Stimulated activated naive CD8-positive, alpha-beta T cell treated with anti-CD3 and anti-CD28 coated beads, Interleukin-15, Interleukin-2, amounts not matched to agents 100 U/mL and 50 U/mL, for 24 hours (primary cell): ENCODE measurements at regions not wholly inside any gene's neighbourhood (a gene's known extent, or its start where the extent isn't known, plus 50 kb on each side); places are given as distances from the start of the nearest gene placed in this dataset.
A peak's percentile ranks its signal among the peaks of the same experiment; 100 is the strongest.

Experiments used
- ATAC-seq: fragments of 150-1000 bp; cut with Tn5 transposase; one replicate; pipeline ENCODE4 v1.10.0; 2021
- DNase-seq: peaks from one replicate; pipeline ENCODE4 v3.0.0; 2021

DNA sequence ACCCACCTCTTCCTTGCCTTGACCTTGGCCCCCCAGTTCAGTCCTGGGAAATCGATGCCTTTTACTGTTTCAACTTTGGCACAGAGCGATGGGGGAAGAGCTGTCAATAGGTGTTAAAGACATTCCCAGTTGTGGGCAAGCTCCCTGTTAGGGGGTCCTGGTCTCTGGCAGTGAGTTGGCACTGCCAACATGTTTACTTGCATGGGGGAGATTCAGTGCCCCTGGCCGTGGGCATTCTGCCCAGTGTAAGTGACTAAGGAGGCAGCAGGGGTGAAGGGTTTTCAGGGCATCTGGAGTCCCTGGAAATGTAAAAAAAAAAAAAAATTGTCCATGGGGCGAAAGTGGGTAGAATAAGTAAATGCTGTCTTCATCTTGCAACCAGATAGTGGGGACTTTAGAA lies 407.0 kb downstream of the PTPRU start:
- DNase-seq (no peak), ATAC-seq (no peak)

GRCh38 chr1:29642519-29642918 lies 406.2 kb downstream of the PTPRU start:
- DNase-seq: no peak
- no peak for ATAC-seq

GRCh38 chr1:29641921-29642320 lies 405.6 kb downstream of the PTPRU start:
- ATAC-seq (no peak), DNase-seq (no peak)

DNA sequence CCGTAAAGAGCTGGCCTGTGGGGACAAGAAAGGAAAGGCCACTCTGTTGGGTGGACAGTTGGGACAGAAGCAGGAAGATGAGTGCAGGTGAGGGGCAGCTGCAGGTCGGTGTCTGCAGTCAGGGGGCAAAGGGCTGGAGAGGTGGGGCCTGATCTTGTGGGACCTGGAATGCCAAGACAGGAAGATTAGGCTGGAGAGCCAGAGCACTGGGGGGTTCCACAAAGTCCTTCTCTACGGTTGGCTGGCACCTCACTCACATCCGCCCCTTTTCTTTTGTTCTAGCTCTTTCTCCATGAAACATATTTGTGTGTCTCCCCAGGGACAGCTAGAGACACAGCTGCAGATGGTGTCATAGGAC lies 404.1 kb downstream of the PTPRU start:
- DNase-seq (no peak), ATAC-seq (no peak)

DNA sequence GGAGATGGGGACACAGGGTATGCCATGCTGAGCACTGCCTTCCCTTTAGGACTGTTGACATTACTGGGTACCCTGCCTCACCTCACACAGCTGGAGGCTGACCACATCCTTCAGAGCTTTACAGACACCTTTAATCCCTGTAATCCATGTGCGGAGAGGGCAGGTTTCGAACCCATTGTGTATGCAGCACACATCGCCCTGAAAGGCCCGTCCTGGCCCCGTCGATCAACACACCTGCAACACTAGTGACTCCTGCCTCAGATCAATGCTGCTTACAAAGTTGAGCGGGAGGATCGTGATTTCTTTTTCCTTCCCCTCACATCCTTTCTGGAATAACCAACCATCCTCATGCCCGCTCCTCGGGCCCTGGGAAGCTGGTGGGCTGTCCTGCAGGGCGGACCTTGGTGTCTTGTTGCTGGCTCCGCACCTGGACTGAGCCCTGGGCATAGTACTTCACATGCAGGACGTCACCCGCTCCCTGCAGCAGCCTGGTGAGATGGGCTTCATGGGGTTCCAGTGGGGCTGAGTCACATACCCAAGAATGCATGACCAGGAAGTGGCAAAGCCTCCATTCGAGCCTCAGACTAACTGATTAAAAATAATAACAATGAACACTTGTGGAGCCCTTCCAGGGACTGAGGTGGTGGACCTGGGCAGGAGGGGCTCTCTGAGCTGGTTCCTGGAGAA lies 403.6 kb downstream of the PTPRU start:
- no peak for DNase-seq
- no peak for ATAC-seq

DNA sequence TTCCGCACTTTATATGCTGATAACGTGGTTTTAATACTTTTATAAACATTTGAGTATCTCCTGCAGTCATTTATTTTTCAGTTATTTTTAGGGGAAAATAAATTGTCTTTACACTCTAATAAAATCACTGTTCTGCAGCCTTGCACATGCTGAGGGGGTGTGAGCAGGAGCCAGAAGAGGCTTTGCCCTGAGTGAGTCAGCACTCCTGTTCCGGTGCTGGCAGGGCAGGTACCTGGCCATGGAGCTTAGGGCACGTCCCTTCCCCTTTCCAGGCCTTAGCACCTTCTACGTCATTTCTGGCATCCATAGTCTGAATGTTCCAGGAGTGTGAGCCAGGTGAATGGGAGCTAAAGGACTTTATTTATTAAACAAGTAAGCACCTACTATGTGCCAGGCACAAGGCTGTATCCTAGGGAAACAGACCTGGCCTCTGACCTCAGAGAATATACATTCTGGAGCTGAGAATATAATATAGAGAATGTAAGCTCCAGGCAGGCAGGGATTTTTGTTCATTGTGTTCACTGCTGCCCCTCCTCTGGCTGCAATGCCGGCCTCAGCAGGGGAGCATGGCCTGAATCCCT lies 402.9 kb downstream of the PTPRU start:
- no peak for ATAC-seq

GRCh38 chr1:29638281-29638680 lies 402.0 kb downstream of the PTPRU start:
- no peak for DNase-seq
- no peak for ATAC-seq

More for the DNA sequence above, 402.9 kb downstream of the PTPRU start:
- DNase-seq: no peak

GRCh38 chr1:29636936-29637335 lies 400.6 kb downstream of the PTPRU start:
- no peak for ATAC-seq
- no peak for DNase-seq

DNA sequence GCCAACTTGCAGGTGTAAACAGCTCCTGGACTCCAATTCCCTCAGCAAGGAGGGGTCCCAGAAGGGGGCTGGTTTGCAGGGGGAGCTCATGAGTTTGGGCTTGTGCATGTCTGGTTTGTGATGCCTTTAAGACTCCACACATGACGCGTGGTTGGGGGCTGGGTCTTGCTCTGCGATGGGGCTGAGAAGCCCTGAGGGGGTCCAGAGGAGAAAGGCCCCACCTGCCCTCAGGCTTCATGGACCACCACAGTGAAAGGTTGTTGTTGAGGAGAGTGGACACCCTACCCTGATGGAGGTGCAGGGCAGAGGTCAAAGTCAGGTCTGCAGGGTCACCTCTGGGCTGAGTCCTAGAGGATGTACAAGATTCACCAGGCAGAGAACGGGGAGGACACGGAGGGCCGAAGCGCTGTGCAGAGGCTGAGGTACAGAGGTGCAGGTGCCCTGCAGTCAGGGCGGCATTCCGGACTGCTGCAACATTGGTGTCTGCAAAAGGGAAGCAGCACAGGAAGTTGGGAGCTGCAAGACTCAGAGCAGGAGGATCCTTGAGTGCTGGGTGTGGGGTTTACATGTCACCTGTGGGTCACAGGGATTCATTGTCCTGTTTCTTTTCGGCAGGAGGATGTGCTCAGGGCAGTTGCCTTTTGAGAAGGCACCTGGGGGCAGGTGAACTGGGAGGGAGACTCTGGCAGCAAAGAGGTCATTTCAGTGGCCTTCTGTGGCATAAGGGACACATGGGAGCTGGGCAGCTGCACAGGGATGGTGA lies 399.4 kb downstream of the PTPRU start:
- no peak for ATAC-seq
- no peak for DNase-seq

GRCh38 chr1:29634746-29635335 lies 398.5 kb downstream of the PTPRU start:
- ATAC-seq (peak; percentile 21), DNase-seq (no peak)

- ATAC-seq (no peak), DNase-seq (no peak)
Observed at GRCh38 chr1:29634324-29634723, 398.0 kb downstream of the PTPRU start.

- DNase-seq (no peak), ATAC-seq (no peak)
Observed at GRCh38 chr1:29633771-29634170, 397.4 kb downstream of the PTPRU start.

- DNase-seq (no peak), ATAC-seq (no peak)
Observed at GRCh38 chr1:29632806-29633615, 396.7 kb downstream of the PTPRU start.

DNA sequence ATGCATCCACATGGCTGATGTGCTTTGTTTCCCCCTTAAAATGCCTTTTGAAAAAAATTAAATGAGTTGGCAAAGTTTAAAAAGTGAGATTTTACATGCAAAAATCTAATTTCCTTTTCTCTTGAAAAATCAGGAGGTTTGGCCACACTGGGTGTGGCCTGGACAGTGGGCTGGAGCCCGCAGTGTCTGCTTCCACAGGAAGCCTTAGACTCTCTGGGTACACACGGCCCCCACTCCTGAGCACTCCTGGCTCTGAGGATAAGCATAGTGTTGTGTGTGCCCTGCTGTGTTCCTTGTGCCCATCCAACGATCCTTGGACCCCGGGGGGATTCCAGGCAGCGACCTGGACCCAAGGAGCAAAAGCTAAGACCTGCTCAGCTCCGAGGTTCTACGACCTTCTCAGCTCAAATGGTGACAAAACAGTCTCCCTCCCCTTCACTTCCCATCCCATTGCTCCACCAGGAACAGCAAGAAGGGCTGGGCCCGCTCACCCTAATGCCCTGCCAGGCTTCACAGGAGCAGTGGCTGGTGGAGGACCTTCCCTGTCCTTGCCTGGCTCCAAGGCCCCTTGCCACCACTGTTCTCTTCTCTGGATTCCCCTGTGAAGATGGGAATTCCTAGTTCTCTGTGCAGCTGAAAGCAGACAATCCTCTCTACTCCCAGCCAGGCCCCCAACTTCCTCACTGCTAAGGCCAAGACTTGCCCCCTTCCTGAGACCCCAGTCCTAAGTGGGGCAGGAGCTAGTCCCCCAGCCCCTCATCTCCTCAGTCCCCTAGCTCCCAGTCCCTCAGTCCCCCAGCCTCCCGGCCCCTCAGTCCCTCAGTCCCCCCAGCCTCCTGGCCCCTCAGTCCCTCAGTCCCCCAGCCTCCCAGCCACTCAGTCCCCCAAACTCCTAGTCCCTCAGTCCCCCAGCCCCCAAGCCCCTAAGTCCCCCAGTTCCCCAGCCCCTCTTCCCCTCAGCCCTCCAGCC lies 395.8 kb downstream of the PTPRU start:
- ATAC-seq (no peak), DNase-seq (no peak)

DNA sequence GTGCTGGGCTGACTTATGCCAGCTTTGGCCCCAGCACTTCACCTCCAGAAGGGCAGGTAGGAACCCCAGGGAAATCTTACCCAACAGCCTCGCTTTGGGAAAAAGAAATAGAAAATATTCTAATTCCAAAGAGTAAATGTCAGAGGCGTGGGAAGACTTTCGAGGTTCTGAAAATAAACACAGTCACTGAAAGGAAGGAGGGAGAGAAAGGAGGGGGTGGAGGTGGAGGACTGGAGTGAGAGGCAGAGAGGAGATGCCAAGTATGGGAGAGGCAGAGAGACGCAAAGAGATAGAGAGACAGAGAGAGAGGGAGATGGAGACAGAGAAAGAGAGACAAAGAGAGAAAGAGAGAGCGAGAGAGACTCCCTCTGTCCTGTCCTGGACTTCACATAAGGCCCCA lies 395.0 kb downstream of the PTPRU start:
- no peak for DNase-seq
- no peak for ATAC-seq

DNA sequence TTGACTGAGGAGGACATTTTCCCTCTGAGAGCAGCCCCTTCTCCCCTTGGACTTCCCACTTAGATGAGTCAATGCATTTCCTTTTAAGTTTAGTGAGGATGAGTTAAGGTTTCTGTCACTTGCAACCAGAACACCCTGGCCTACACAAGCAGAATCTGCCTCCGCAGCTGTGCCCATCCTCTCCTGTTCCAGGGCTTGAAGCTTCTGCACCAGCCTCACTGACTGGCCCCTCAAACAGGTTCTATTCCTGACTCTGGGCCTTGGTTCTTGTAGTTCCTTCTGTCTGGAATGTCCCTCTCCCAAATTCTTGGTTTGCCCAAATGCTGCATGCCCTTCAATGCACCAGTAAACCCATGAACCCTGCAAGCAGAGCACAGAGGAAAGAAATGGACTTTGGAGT lies 394.4 kb downstream of the PTPRU start:
- DNase-seq: no peak
- no peak for ATAC-seq

DNA sequence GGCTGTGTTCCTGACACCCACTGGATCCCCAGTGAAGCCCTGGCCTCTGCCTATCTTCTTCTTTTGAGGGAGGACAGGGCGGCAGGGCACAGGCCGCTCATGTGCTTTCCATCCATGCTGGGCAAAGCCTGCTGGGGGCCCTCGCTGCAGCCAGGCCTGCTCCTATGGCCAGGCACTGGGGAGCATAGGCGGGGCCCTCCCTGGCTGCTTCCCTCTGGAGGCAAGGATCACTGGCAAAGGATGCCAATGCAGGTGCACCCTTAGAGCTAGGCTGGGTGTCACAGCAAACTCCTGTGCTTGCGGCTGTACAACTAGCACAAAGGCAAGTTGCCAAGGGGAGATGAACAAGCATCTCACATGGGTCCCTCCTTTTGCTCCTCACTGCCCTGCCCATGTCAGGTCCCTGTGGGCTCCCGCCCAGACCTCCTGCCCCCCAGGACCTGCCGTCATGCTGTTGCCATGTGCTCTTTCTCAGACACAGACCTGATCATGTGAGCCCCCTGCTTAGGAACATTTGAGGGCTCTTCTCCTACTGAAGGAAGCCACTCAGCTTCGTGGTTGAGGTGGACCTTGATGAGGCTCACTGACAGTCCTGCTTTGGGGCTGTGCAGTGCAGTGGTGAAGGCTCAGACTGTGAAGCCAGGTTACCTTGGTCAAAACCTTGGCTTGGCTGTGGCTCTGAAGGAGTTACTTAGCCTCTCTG lies 393.6 kb downstream of the PTPRU start:
- DNase-seq: no peak
- ATAC-seq: no peak

DNA sequence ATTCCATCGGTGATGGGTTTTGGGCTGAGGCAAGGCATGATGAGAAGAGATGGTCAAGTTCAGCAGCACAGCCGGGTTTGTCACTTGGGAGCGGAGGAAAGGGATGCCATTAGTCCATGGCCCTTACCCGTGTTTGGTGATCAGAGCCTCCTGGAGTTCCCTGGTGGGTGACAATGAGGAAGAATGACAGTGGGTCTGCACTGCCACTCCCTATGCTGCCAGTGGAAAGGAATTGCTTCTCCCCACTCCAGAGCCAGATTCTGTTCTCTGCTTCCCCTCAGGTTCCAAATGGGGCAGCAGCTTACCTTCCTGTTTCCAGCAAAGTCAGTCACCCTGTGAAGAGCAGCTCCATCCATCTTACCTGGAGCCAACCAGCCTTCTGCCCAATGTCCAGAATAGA lies 393.1 kb downstream of the PTPRU start:
- DNase-seq: no peak

DNA sequence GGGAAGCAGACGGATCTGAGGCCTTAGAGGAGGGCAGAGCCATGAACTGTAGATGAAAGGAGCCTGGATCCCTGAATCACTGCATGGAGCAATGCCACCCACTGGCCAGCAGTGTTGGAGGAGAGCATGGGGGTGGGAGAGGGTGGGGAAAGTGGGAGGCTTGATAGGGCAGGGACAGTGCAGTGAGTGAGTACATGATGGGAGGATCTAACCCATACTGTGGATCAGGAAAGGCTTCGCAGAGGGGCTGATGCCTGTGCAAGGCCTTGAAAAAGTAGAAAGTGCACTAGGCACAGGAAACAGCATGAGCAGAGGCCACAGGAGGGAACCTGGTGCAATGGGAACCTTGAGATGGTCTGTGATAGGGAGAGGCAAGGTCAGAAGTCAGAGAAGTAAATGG lies 391.9 kb downstream of the PTPRU start:
- DNase-seq (no peak), ATAC-seq (no peak)

More for the DNA sequence above, 393.1 kb downstream of the PTPRU start:
- ATAC-seq: no peak

DNA sequence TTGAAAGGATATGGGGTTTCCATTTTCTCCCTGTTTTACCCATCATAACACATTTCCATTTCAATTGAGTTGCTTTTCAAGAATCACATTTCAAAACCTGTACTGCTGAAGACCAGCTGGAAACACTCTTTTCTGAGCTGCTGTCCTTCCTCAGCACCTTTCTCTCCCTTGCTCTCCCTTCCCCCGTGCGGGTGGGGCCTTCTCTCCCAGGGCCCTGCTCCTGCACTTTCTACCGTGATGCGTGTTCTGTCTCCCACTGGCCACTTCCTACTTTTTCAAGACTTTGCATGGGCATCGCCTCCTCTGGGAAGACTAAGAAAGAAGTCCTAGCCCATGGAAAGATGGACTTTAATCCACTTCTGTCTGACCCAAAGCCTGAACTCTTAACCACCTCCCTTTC lies 390.4 kb downstream of the PTPRU start:
- ATAC-seq (no peak), DNase-seq (no peak)

GRCh38 chr1:29626066-29626465 lies 389.7 kb downstream of the PTPRU start:
- DNase-seq (no peak), ATAC-seq (no peak)
